Ecto neural progenitor cell (in vitro differentiated cells): ENCODE measurements at regions not wholly inside any gene's neighbourhood (a gene's known extent, or its start where the extent isn't known, plus 50 kb on each side); places are given as distances from the start of the nearest gene placed in this dataset.
"Not testable (repeated sequence)": the region's sequence is repeated elsewhere in the genome, so short reads cannot be mapped to it uniquely, and the experiment has no call there.

Source experiments
- DNase-seq: peaks from one replicate; pipeline ENCODE4 v3.0.0-alpha.2; 2018; ENCODE audit warnings: low spot score

- not testable (repeated sequence) for DNase-seq
These were observed 824.7 kb downstream of the LRRTM4 start for GRCh38 chr2:76697439-76697838.

GRCh38 chr2:76692908-76693307 is 829.3 kb downstream of the LRRTM4 start:
- DNase-seq = no peak

- DNase-seq = no peak
These were observed 833.4 kb downstream of the LRRTM4 start for GRCh38 chr2:76688732-76689131.

GRCh38 chr2:76687923-76688322 is 834.3 kb downstream of the LRRTM4 start:
- no peak for DNase-seq

- DNase-seq = no peak
These were observed 837.4 kb downstream of the LRRTM4 start for GRCh38 chr2:76684756-76685155.

GRCh38 chr2:76679025-76679396 is 843.2 kb downstream of the LRRTM4 start:
- no peak for DNase-seq

GRCh38 chr2:76678383-76679024 is 843.7 kb downstream of the LRRTM4 start:
- no peak for DNase-seq

GRCh38 chr2:76675212-76675611 is 847.0 kb downstream of the LRRTM4 start:
- DNase-seq = no peak

- DNase-seq = no peak
These were observed 849.4 kb downstream of the LRRTM4 start for GRCh38 chr2:76672798-76673197.

GRCh38 chr2:76669966-76670465 is 852.2 kb downstream of the LRRTM4 start:
- no peak for DNase-seq

GRCh38 chr2:76668279-76668678 is 853.9 kb downstream of the LRRTM4 start:
- no peak for DNase-seq

- no peak for DNase-seq
These were observed 854.3 kb downstream of the LRRTM4 start for GRCh38 chr2:76667821-76668271.

GRCh38 chr2:76642129-76642528 is 880.0 kb downstream of the LRRTM4 start:
- no peak for DNase-seq

GRCh38 chr2:76641506-76641905 is 880.7 kb downstream of the LRRTM4 start:
- DNase-seq = no peak

- DNase-seq = no peak
These were observed 881.3 kb downstream of the LRRTM4 start for GRCh38 chr2:76640905-76641304.

GRCh38 chr2:76639171-76639680 is 883.0 kb downstream of the LRRTM4 start:
- no peak for DNase-seq

GRCh38 chr2:76633276-76633921 is 888.8 kb downstream of the LRRTM4 start:
- no peak for DNase-seq

- no peak for DNase-seq
These were observed 897.1 kb downstream of the LRRTM4 start for GRCh38 chr2:76625101-76625500.

GRCh38 chr2:76613330-76613729 is 902.6 kb upstream of the GCFC2 start:
- DNase-seq = no peak

GRCh38 chr2:76612764-76613163 is 902.0 kb upstream of the GCFC2 start:
- no peak for DNase-seq

GRCh38 chr2:76610451-76610850 is 899.7 kb upstream of the GCFC2 start:
- DNase-seq = no peak

GRCh38 chr2:76599732-76600368 is 889.1 kb upstream of the GCFC2 start:
- DNase-seq = peak; percentile 72

GRCh38 chr2:76584474-76584873 is 873.8 kb upstream of the GCFC2 start:
- DNase-seq = no peak
